ENCODE measurements at regions not wholly inside any gene's neighbourhood (a gene's known extent, or its start where the extent isn't known, plus 50 kb on each side); places are given as distances from the start of the nearest gene placed in this dataset.
"Not testable (repeated sequence)": the region's sequence is repeated elsewhere in the genome, so short reads cannot be mapped to it uniquely, and the experiment has no call there.

GRCh38 chr15:22263738-22264137 is 183.4 kb downstream of the OR4M2 start:
- no peak for DNase-seq

GRCh38 chr15:22264272-22264671 is 183.9 kb downstream of the OR4M2 start:
- DNase-seq = not testable (repeated sequence)

- no peak for DNase-seq
Observed at GRCh38 chr15:22265056-22265945, 185.0 kb downstream of the OR4M2 start.

- DNase-seq = no peak
Observed at GRCh38 chr15:22265970-22266369, 185.6 kb downstream of the OR4M2 start.

GRCh38 chr15:22267761-22268160 is 187.4 kb downstream of the OR4M2 start:
- no peak for DNase-seq

DNA sequence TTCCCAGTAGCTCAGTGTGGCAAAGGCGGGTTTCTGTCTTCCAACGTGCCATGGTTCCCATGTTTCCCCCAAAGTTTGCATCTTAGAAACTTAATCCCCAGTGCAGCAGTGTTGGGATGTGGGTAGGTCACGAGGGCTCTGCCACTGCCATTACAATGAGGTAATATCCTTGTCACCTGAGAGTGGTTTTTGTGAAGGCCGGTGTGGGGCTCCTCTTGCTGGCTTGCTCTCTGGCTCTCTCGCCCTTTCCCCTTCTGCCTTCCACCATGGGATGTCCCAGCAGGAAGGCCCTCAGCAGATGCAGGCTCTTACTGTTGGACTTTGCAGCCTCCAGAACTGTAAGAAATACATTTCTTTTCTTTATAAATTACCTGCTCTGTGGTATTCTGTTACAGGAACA is 187.9 kb downstream of the OR4M2 start:
- not testable (repeated sequence) for DNase-seq

DNA sequence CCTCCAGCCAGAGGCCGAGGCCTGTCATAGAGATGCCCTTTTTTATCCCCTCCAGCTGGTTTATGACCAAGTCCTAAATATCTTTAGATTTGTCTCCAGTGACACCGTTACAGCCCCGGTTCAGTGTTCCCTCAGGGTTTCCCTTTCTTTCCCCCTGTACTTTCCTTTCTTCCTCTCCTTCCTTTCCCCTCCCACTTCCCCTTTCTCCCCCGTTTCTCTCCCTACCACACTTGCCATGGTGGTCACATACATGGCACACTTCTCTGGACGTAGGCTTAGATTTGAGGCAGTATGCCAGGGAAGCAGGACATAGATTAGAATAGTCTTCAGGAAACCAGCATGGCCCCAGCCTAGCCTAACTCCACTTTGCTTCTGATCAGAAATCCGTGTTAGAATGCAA is 188.3 kb downstream of the OR4M2 start:
- DNase-seq = not testable (repeated sequence)

GRCh38 chr15:22272286-22273160 is 186.2 kb upstream of the GOLGA6L22 start:
- not testable (repeated sequence) for DNase-seq

DNA sequence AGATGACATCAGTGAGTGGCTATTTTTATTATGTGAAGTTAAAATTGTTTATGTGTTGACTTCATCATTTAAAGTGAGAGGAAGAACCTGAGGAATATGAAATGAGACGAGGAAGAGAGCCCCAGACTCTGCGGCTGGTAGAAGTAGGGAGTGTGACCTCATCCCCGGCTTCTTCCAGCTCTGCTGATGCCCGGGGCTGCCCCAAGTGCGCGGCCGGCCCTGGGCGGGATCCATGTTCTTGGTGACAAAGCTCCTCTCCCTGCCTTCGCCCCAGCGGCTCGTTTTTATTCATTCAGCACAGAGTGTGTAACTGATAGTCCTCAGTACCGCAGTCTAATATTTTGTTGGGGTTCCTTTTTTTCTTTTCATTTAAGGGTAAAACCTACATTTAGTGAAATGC is 185.5 kb upstream of the GOLGA6L22 start:
- not testable (repeated sequence) for DNase-seq

- not testable (repeated sequence) for DNase-seq
Observed at GRCh38 chr15:22274376-22274775, 184.3 kb upstream of the GOLGA6L22 start.

DNA sequence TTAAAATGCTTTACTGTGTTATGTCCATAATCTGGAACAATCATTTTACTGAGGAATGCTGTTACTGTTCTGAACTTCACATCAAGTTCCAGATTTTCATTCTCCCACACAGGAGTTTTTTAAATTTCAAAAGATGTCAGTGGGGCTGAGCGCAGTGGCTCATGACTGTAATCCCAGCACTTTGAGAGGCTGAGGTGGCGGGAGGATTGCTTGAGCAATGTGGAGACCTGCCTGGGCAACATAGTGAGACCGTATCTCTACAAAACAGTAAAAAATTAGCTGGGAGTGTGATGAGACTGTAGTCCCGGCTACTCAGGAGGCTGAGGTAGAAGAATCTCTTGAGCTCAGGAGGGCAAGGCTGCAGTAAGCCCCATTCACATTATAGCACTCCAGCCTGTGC is 177.9 kb upstream of the GOLGA6L22 start:
- not testable (repeated sequence) for DNase-seq

DNA sequence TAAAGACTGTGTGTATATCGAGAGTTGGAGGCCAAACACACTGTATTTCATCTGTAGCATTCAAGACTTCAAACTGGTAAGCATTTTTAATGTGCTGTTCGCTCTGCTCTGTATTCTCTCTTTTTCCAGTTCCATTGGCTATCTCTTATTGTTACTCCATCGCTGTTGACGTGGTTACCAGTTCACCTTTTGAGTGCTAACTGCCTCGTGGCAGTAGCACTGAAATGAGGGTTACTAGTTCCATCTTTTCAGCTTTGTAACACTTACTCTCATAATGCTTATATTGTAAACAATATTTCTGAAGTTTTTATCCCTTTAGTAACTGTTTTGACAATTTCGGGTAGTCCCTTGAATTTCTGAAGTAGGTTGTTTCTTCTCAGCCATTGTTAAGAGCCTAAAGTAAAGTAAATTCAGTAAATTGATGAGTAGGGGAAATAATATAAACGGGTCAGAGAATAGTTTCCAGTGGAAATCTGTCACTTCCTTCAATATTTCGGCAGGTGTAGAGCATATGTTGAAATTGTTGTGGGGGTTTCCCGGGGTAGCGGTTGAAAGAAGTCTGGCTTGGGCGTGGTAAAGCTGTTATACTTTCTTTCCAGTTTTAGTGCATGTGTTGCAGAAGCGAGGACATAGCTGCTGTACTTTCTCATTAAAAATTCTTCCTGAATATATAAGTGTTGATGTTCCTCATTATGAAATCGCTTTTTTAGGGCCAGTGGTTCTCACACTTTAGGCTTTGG is 175.7 kb upstream of the GOLGA6L22 start:
- DNase-seq = not testable (repeated sequence)

- not testable (repeated sequence) for DNase-seq
Observed at GRCh38 chr15:22284795-22285420, 173.8 kb upstream of the GOLGA6L22 start.

DNA sequence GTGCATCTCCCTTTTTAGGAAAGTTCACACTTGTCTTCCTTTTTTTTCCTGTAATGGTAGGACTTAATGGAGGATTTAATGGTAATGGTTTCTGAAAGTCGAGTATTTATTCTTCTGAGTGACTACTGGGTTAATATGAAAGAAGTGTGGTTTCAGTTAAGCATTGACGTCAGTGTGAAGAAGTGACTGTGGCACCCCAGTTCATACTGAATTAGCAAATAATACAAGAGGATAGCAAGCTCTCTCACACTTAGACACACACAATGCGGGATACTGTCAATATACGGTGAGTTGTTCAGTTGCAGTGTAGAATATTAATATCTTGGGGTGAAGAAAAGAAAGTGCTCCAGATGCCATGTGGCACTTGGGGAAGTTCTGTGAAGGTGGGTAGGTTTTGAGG is 167.6 kb upstream of the GOLGA6L22 start:
- DNase-seq = not testable (repeated sequence)

- not testable (repeated sequence) for DNase-seq
Observed at GRCh38 chr15:22303112-22303511, 155.6 kb upstream of the GOLGA6L22 start.

All from activated effector memory CD4-positive, alpha-beta T cell treated with Interleukin-2 at 50 U/mL for 16 hours (primary cell).